ENCODE measurements at regions not wholly inside any gene's neighbourhood (a gene's known extent, or its start where the extent isn't known, plus 50 kb on each side); places are given as distances from the start of the nearest gene placed in this dataset.

GRCh38 chr14:71730471-71730870 is 201.8 kb upstream of the RGS6 start:
- TF ChIP-seq CTCF (conservative IDR thresholded peaks at IDR 0.05; ENCODE audit: low read depth, low read length) (no peak), EZH2 (IDR thresholded peaks at IDR 0.05; ENCODE audit: low read length, unreplicated experiment) (no peak), EZH2phosphoT487 (IDR thresholded peaks at IDR 0.05; ENCODE audit: borderline replicate concordance, low read length) (no peak)
